Stimulated activated CD8-positive, alpha-beta memory T cell treated with anti-CD3 and anti-CD28 coated beads, Interleukin-2, amount 100 ng/mL, for 48 hours (primary cell): ENCODE measurements at regions not wholly inside any gene's neighbourhood (a gene's known extent, or its start where the extent isn't known, plus 50 kb on each side); places are given as distances from the start of the nearest gene placed in this dataset.

Experiments
- DNase-seq, 2 donors: peaks; one replicate each; pipeline ENCODE4 v3.0.0-alpha.2; 2020; ENCODE audit warnings: low read depth in 2 of 2

GRCh38 chr5:114249823-114250222 lies 112.0 kb upstream of the KCNN2 start:
- no peak for DNase-seq

DNA sequence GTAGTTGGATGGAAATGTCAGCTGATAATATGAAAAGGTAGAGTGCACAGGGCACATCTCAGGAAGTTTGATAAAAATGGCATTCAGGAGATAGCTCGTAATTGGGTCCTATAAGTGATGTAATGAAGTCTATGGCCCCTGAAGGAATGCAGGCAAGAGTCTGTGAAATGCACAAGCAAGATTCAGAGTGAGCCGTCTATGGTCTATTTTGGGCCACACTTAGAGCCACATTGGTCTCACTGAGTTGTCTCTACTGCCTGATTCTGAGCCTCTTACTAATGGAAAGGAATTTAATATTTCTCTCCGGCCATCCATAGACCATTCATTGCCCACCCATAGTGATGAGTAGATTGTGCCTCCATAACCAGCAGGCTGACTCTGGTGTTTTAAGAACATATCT lies 111.3 kb upstream of the KCNN2 start:
- no peak for DNase-seq

- no peak for DNase-seq
Measured at GRCh38 chr5:114252226-114252625, 109.6 kb upstream of the KCNN2 start.

- no peak for DNase-seq
Measured at GRCh38 chr5:114255260-114255659, 106.6 kb upstream of the KCNN2 start.

DNA sequence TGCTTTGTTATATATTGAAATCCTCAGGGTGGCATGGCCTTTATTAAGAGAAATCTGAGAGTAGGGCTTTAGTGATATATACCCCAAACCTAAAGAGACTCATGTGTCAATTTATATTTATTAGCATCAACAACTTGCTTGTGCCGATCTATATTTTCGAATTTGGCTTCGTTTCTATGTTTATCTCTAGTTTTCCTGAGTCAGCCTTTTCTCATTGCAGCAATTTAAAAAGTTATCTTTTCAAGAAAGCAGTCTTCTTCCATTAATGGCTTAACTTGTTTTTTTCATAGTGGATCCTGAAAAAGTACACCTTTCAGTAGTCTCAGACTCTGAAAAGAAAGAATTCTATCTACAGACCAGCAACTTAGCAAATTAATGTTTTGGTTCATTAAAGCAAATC lies 99.9 kb upstream of the KCNN2 start:
- no peak for DNase-seq

DNA sequence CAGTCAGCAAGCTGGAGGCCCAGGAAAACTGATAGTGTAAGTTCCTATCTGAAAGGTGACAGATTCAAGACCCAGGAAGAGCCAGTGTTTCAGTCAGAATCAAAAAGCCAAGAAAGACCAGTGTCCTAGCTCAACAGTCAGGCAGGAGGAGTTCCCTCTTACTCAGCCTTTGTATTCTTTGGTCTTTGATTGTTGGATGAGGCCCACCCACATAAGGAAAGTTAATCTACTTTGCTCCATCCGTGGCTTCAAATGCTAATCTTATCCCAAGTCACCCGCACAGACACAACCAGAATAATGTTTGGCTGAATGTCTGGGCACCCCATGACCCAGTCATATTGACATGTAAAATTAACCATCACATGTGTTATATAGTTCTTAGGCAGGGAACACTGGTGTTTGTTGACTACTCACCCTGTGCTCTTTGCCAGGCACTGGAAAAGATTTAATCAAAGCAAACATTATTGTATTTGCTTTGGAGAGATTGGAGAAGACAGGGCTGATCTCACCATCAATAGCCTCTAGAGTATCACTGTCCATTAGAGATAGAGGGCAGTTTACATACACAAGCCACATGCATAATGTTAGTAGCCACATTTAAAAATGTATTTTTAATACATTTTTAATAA lies 96.3 kb upstream of the KCNN2 start:
- no peak for DNase-seq

GRCh38 chr5:114266374-114266773 lies 95.5 kb upstream of the KCNN2 start:
- no peak for DNase-seq

DNA sequence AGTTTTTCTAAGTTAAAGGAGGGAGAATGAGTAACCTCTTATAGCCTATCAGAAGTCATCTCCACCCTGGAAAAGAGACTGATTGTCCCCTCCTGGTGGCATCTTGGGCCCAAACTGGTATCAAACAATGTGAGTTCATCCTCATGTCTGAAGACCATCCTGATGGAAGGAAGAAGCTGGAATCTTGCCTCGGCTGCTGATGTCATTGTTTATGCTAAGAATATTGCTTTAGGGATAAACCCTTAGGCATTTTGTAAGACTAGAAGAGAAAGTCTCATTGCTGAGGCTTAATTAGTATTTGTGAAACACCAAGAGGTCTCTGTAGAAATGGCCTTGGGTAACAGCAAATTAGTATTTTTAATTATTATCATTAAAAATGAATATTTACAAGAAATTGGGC lies 65.7 kb upstream of the KCNN2 start:
- no peak for DNase-seq

DNA sequence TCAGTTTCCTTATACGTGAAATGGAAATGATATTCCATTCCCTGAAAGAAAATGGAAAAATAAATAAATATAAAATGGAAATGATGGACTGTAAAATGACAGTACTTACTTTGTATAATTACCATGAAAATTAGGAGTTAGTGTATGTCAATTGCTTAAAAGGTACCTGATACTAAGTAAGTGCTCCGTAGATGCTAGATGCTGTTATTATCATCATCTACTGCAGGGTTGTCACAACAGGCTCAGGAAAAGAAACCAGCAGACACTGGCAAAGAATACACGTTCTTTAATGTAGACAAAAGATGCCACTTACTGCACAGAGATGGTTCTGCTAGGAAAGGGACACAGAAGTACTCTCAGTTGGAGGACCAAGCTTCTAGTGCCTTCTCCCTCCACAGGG lies 64.0 kb upstream of the KCNN2 start:
- no peak for DNase-seq

DNA sequence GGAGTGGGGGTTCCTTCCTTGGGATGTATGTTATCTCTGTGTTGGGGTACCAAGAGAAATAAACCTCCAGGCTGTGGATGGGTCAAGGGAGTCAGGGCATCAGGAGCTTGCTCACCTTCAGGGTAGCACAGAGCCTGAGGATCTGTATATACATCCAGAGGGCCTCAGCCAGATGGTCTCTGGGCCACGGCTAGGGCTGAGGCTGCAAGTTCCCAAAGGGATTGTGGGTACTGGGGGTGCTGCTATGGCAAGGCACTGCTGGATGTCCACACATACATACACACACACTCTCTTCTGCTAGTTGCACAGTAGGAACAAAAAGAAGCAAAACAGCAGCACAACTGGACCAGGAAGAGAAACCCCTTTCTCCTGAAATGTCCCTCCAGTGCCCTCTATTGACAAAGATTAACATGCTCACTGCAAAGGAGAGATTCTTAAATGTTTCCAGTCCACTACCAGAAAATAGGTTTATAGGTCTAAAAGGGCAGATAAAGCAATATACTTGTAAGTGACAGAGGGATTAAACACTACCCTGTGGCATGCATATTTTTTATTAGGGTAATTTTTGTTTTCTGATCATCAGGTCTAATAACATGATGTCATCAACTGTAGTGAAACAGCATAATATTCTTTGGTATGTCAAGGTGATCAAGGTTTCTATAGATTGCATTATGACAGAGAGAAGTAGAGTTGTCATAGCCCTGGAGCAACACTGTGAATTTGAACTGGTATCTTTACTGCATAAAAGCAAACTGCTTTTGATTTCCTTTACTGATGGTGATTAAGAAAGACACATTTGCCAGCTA lies 56.3 kb upstream of the KCNN2 start:
- DNase-seq, result no peak

GRCh38 chr5:114308017-114308416 lies 53.9 kb upstream of the KCNN2 start:
- no peak for DNase-seq

DNA sequence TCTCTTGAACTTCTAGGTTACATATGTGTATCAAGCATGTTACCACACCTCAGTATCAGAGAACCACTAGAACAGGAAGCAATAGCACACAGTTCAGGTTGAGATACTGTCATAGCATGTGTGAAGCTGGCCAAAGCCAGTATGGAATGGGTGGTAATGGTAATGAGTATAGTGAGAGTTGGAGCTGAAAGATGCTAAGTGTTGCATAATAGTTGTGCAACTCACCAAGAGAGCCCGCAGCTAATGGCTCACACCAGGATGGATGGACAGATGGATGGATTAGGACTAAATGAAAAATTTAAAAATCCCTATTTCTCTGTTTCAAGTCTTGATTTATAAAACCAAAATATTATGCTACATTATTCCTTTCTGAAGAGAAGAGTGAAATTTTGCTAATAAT lies 53.4 kb upstream of the KCNN2 start:
- no peak for DNase-seq

DNA sequence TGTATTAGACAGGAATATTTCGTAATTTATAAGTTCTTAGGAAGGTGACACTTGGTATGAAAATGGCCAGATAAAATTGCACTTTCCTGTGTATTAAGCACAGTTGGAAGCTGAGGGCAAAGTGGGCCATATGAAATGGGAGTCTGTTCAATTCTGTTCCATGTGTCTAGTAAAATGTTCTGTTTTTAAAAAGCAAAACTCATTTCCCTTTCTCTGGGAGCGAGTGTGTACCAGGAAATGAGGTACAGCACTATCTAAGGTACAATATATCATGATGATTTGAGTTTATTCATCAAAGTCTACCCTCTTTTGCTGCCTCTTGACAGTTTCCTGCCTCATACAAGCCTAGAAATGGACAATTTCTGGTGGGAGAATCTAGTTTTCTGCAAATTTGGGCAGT lies 51.2 kb upstream of the KCNN2 start:
- no peak for DNase-seq

- no peak for DNase-seq
Measured at GRCh38 chr5:114311281-114311680, 50.6 kb upstream of the KCNN2 start.

DNA sequence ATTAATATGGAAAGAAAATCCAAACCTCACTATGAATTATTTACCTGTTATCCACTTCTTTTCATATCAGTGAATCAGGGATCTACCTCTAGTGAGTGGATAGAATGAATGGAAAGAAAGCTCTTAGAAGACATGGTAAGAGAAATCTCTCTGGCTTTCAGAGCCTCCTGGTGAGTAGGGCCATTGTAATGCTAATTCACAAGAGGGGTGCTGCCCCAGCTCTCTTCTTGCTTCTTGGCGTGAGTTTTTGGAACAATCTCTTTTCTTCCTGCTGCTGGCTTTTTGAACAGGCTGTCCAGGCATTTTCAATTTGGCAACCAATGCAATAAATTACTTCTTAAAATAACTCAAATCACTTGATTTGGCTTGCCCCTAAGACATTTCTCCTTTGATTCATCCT lies 49.9 kb upstream of the KCNN2 start:
- DNase-seq, result no peak
